CD4-positive, alpha-beta T cell (primary cell): ENCODE measurements at regions not wholly inside any gene's neighbourhood (a gene's known extent, or its start where the extent isn't known, plus 50 kb on each side); places are given as distances from the start of the nearest gene placed in this dataset.

Source experiments
- ATAC-seq: fragments of 200-7000 bp; cut with Tn5 transposase; one replicate; pipeline ENCODE4 v1.10.0; 2022; ENCODE audit warnings: mild to moderate bottlenecking; ENCODE audit not compliant: poor library complexity
- CTCF ChIA-PET: fragments of 350-600 bp; sonication (Branson Sonifier 250); formaldehyde crosslinking; loops from one replicate; lab custom pipeline; 2021; ENCODE audit warnings: antibody characterized with exemption, inconsistent platforms; lab: Charles Lee
- POLR2A ChIA-PET: fragments of 350-600 bp; sonication (Branson Sonifier 250); formaldehyde crosslinking; loops from one replicate; lab custom pipeline; 2021; ENCODE audit warnings: antibody characterized with exemption, inconsistent platforms; lab: Charles Lee
- DNase-seq, 14 experiments: peaks; one replicate each; pipeline ENCODE4 v3.0.0-alpha.2; 2013 to 2020; ENCODE audit warnings: mixed read lengths in 2 of 14
- H3K27ac ChIP-seq, 2 donors: one replicate each; pipeline versions ENCODE4 v1.5.1 to v1.7.0; 2013; ENCODE audit warnings: low read length in 2 of 2, low read depth in 1 of 2, mild to moderate bottlenecking in 1 of 2
- H3K27me3 ChIP-seq, 2 experiments: 1 replicate in 1 of 2; 2 replicates in 1 of 2; pipeline versions ENCODE4 v1.6.1 to v1.7.0; 2013; ENCODE audit warnings: low read length in 2 of 2, control low read depth in 1 of 2, mild to moderate bottlenecking in 1 of 2, moderate library complexity in 1 of 2; ENCODE audit not compliant: insufficient read depth in 2 of 2, control insufficient read depth in 1 of 2
- H3K36me3 ChIP-seq: one replicate; pipeline ENCODE4 v1.6.1; 2013; ENCODE audit warnings: low read length, control low read depth; ENCODE audit not compliant: insufficient read depth
- H3K4me1 ChIP-seq: one replicate; pipeline ENCODE4 v1.6.1; 2013; ENCODE audit warnings: low read length, control low read depth; ENCODE audit not compliant: insufficient read depth
- H3K4me3 ChIP-seq: one replicate; pipeline ENCODE4 v1.5.1; 2013; ENCODE audit warnings: mild to moderate bottlenecking, low read length, moderate library complexity
- H3K9me3 ChIP-seq, 2 experiments: 1 replicate in 1 of 2; 2 replicates in 1 of 2; pipeline versions ENCODE4 v1.6.1 to v1.7.0; 2013; ENCODE audit warnings: low read length in 2 of 2, mild to moderate bottlenecking in 2 of 2, control low read depth in 1 of 2, moderate library complexity in 1 of 2; ENCODE audit not compliant: control insufficient read depth in 1 of 2, insufficient read depth in 1 of 2
- H3K27ac Mint-ChIP-seq: one replicate; pipeline ENCODE4 v1.8.0; 2020; ENCODE audit warnings: mixed read lengths
- H3K27me3 Mint-ChIP-seq: one replicate; pipeline ENCODE4 v1.8.0; 2021; ENCODE audit warnings: mixed read lengths
- H3K36me3 Mint-ChIP-seq: one replicate; pipeline ENCODE4 v1.8.0; 2021; ENCODE audit warnings: low read depth, mixed read lengths
- H3K4me1 Mint-ChIP-seq: one replicate; pipeline ENCODE4 v1.8.0; 2021; ENCODE audit warnings: low read depth, mixed read lengths
- H3K4me3 Mint-ChIP-seq: one replicate; pipeline ENCODE4 v1.8.0; 2020; ENCODE audit warnings: mild to moderate bottlenecking, mixed read lengths
- H3K9me3 Mint-ChIP-seq: one replicate; pipeline ENCODE4 v1.8.0; 2020; ENCODE audit warnings: mixed read lengths
- CTCF ChIP-seq: fragments of 200-600 bp; IDR thresholded peaks from one replicate; pipeline ENCODE4 v1.8.0; 2022; ENCODE audit warnings: antibody characterized with exemption, mild to moderate bottlenecking
- intact Hi-C, 2 experiments: fragments of 100-400 bp; cut with DNase I in 1 of 2; cut with micrococcal nuclease in 1 of 2; formaldehyde crosslinking; loops; one replicate each; pipeline versions ENCODE4 v1.15.1 to v1.9.0; 2023 to 2025; cut with DNase I, micrococcal nuclease

GRCh38 chr10:64113792-64114191, 592.6 kb downstream of the REEP3 start:
- H3K4me1 ChIP-seq: no peaks in the 10 kb centered on the region

GRCh38 chr10:64115471-64115870, 594.3 kb downstream of the REEP3 start:
- no peaks in the 10 kb centered on the region for H3K9me3 Mint-ChIP-seq
- ChIA-PET POLR2A (no interaction called here), CTCF (no interaction called here)
- no peak overlapping the region for H3K4me3 Mint-ChIP-seq
- peaks cover 4% of the 10 kb centered on the region for H3K27me3 Mint-ChIP-seq
- no peaks in the 10 kb centered on the region for H3K36me3 Mint-ChIP-seq
- H3K27ac Mint-ChIP-seq: no peak overlapping the region
- Histone ChIP-seq H3K4me1 (no peaks in the 10 kb centered on the region), H3K27me3 (no peaks in the 10 kb centered on the region), H3K9me3 (no peaks in the 10 kb centered on the region), H3K27ac (no peak overlapping the region), H3K4me3 (no peak overlapping the region), H3K36me3 (no peaks in the 10 kb centered on the region)
- ATAC-seq (no peak), DNase-seq (no peak)
- no peak for TF ChIP-seq CTCF
- intact Hi-C loops: no loop called here
- peaks cover 7% of the 10 kb centered on the region for H3K4me1 Mint-ChIP-seq

More at GRCh38 chr10:64113792-64114191, 592.6 kb downstream of the REEP3 start:
- no peaks in the 10 kb centered on the region for H3K27me3 Mint-ChIP-seq
- H3K36me3 Mint-ChIP-seq: no peaks in the 10 kb centered on the region
- ChIA-PET POLR2A (no interaction called here), CTCF (interaction anchor here (1.0 kb wide), 1 partner anchor 10 kb away, joined by 3 read pairs; no protein-coding TSS in a partner anchor)
- intact Hi-C loops: no loop called here
- no peaks in the 10 kb centered on the region for H3K36me3 ChIP-seq
- H3K4me1 Mint-ChIP-seq: peaks cover 7% of the 10 kb centered on the region
- no peak for TF ChIP-seq CTCF
- no peak overlapping the region for H3K4me3 ChIP-seq
- H3K27me3 ChIP-seq: no peaks in the 10 kb centered on the region
- H3K9me3 ChIP-seq: no peaks in the 10 kb centered on the region
- no peaks in the 10 kb centered on the region for H3K9me3 Mint-ChIP-seq
- H3K27ac Mint-ChIP-seq: no peak overlapping the region
- no peak overlapping the region for H3K27ac ChIP-seq
- no peak overlapping the region for H3K4me3 Mint-ChIP-seq
- ATAC-seq (no peak), DNase-seq (no peak)

- Mint-ChIP-seq H3K27ac (no peak overlapping the region), H3K27me3 (peaks cover 4% of the 10 kb centered on the region), H3K9me3 (no peaks in the 10 kb centered on the region), H3K4me1 (peaks cover 7% of the 10 kb centered on the region), H3K4me3 (no peak overlapping the region), H3K36me3 (no peaks in the 10 kb centered on the region)
- H3K9me3 ChIP-seq: no peaks in the 10 kb centered on the region
- ChIA-PET CTCF (no interaction called here), POLR2A (no interaction called here)
- no peak for TF ChIP-seq CTCF
- no peaks in the 10 kb centered on the region for H3K36me3 ChIP-seq
- H3K27ac ChIP-seq: no peak overlapping the region
- no peaks in the 10 kb centered on the region for H3K4me1 ChIP-seq
- H3K4me3 ChIP-seq: no peak overlapping the region
- no peak for DNase-seq
- ATAC-seq: no peak
- intact Hi-C loops: no loop called here
- H3K27me3 ChIP-seq: no peaks in the 10 kb centered on the region
Measured at GRCh38 chr10:64115908-64116643, 594.9 kb downstream of the REEP3 start.
